Endothelial cell of umbilical vein (primary cell): ENCODE measurements at regions not wholly inside any gene's neighbourhood (a gene's known extent, or its start where the extent isn't known, plus 50 kb on each side); places are given as distances from the start of the nearest gene placed in this dataset.

ENCODE experiments used
- BruUV-seq: library from RNA; stranded (reverse); fragments of 400-500 nt; replicated peaks from 2 replicates; lab custom pipeline; 2021; lab: Mats Ljungman, UMichigan
- CTCF ChIA-PET: fragments of 300-600, 350-600 bp; sonication (Branson Sonifier 250); formaldehyde crosslinking; loops from one replicate; lab custom pipeline; 2021; ENCODE audit warnings: antibody characterized with exemption, inconsistent platforms; lab: Charles Lee
- POLR2A ChIA-PET: fragments of 300-600, 350-600 bp; sonication (Branson Sonifier 250); formaldehyde crosslinking; loops from one replicate; lab custom pipeline; 2021; ENCODE audit warnings: antibody characterized with exemption, inconsistent platforms; lab: Charles Lee
- DNase-seq: peaks from one replicate; pipeline ENCODE4 v3.0.0-alpha.2; 2011; ENCODE audit warnings: low read depth, low spot score
- FAIRE-seq: peaks from 2 replicates; lab custom pipeline; 2011; peaks lifted over from hg19 to GRCh38; lab: Jason Lieb, UNC
- H2AFZ ChIP-seq: 2 replicates; pipeline ENCODE4 v1.6.0; 2012; ENCODE audit warnings: low read depth, low read length, control low read depth, inconsistent platforms
- H3K27ac ChIP-seq: 2 replicates; pipeline ENCODE4 v1.5.1; 2011; ENCODE audit warnings: low read depth, mild to moderate bottlenecking, control low read depth, low read length, moderate library complexity; ENCODE audit not compliant: insufficient read depth
- H3K27me3 ChIP-seq, 2 experiments: 2 replicates each; pipeline versions ENCODE4 v1.6.0 to v1.6.1; 2011; ENCODE audit warnings: low read length in 2 of 2, mixed read lengths in 1 of 2; ENCODE audit not compliant: control insufficient read depth in 2 of 2, insufficient read depth in 2 of 2
- H3K36me3 ChIP-seq, 2 experiments: 2 replicates in 1 of 2; 3 replicates in 1 of 2; pipeline ENCODE4 v1.5.1; 2011; ENCODE audit warnings: low read length in 2 of 2, mild to moderate bottlenecking in 1 of 2, moderate library complexity in 1 of 2; ENCODE audit not compliant: control insufficient read depth in 2 of 2, insufficient read depth in 2 of 2; ENCODE audit errors: extremely low read depth in 1 of 2
- H3K4me1 ChIP-seq: 3 replicates; pipeline ENCODE4 v1.5.1; 2011; ENCODE audit warnings: mild to moderate bottlenecking, low read length; ENCODE audit not compliant: control insufficient read depth, insufficient read depth; ENCODE audit errors: extremely low read depth
- H3K4me2 ChIP-seq: 2 replicates; pipeline ENCODE4 v1.6.1; 2011; ENCODE audit warnings: low read length, control low read depth, mixed read lengths; ENCODE audit not compliant: insufficient read depth
- H3K4me3 ChIP-seq, 3 experiments: fragments of 200-600 bp in 1 of 3; sonication (generic), shearing (Covaris generic) in 1 of 3; replicated peaks in 1 of 3; 2 replicates each; pipeline ENCODE4 v1.5.1; 2011 to 2016; ENCODE audit warnings: control low read depth in 3 of 3, low read length in 3 of 3, mild to moderate bottlenecking in 2 of 3, inconsistent platforms in 1 of 3, low read depth in 1 of 3, moderate library complexity in 1 of 3; ENCODE audit not compliant: insufficient read depth in 1 of 3
- H3K79me2 ChIP-seq: 2 replicates; pipeline ENCODE4 v1.6.0; 2012; ENCODE audit warnings: low read length, inconsistent platforms; ENCODE audit not compliant: control insufficient read depth, insufficient read depth
- H3K9ac ChIP-seq: replicated peaks from 2 replicates; pipeline ENCODE3; 2011; ENCODE audit warnings: low read length, control low read depth; ENCODE audit not compliant: insufficient read depth; ENCODE audit errors: extremely low read depth
- H3K9me1 ChIP-seq: replicated peaks from 3 replicates; pipeline ENCODE4 v1.6.0; 2011; ENCODE audit warnings: mild to moderate bottlenecking, low read length; ENCODE audit not compliant: control insufficient read depth, insufficient read depth; ENCODE audit errors: extremely low read depth
- H3K9me3 ChIP-seq: replicated peaks from 2 replicates; pipeline ENCODE4 v1.5.1; 2012; ENCODE audit warnings: low read length, inconsistent platforms; ENCODE audit not compliant: control insufficient read depth, insufficient read depth
- H4K20me1 ChIP-seq: replicated peaks from 2 replicates; pipeline ENCODE3; 2011; ENCODE audit warnings: mild to moderate bottlenecking, low read length; ENCODE audit not compliant: control insufficient read depth, insufficient read depth; ENCODE audit errors: extremely low read depth
- EZH2 ChIP-seq: IDR thresholded peaks from 2 replicates; pipeline ENCODE4 v1.6.1; 2012; ENCODE audit warnings: borderline replicate concordance, low read depth, mild to moderate bottlenecking, moderate library complexity, low read length, inconsistent platforms; ENCODE audit not compliant: severe bottlenecking
- FOS ChIP-seq: IDR thresholded peaks from 2 replicates; pipeline ENCODE4 v1.6.1; 2011; ENCODE audit warnings: mild to moderate bottlenecking, low read length, moderate library complexity, borderline replicate concordance; ENCODE audit not compliant: insufficient read depth
- GATA2 ChIP-seq: IDR thresholded peaks from 2 replicates; pipeline ENCODE4 v1.7.0; 2011; ENCODE audit warnings: low read depth, mild to moderate bottlenecking, moderate library complexity, mixed read lengths, low read length; ENCODE audit not compliant: insufficient read length, insufficient read depth
- JUN ChIP-seq: IDR thresholded peaks from 2 replicates; pipeline ENCODE4 v1.6.1; 2011; ENCODE audit warnings: borderline replicate concordance, low read depth; ENCODE audit not compliant: insufficient read length, insufficient read depth
- MYC ChIP-seq: IDR thresholded peaks from one replicate; pipeline ENCODE4 v1.6.1; 2011; ENCODE audit warnings: mild to moderate bottlenecking, low read depth, low read length
- POLR2A ChIP-seq: IDR thresholded peaks from 2 replicates; pipeline ENCODE4 v1.6.1; 2012; ENCODE audit warnings: low read depth, mild to moderate bottlenecking, control low read depth, low read length
- POLR2AphosphoS5 ChIP-seq: IDR thresholded peaks from 2 replicates; pipeline ENCODE4 v1.6.1; 2012; ENCODE audit warnings: low read depth, mild to moderate bottlenecking, control low read depth, low read length, moderate library complexity; ENCODE audit not compliant: insufficient read depth
- dilution Hi-C: fragments of 300-500 bp; cut with MboI; formaldehyde crosslinking; loops from one replicate; pipeline ENCODE4 v1.15.0; 2019; ENCODE audit warnings: low sequenced_read_pairs; ENCODE audit not compliant: extremely low pct_ligation_motif_present
- intact Hi-C: fragments of 100-400 bp; cut with micrococcal nuclease; formaldehyde crosslinking; loops from one replicate; pipeline ENCODE4 v1.10.0; 2022
- TF ChIP-seq, protein P1 (sequence below): IDR thresholded peaks from 2 replicates; pipeline ENCODE4 v1.6.1; 2011; ENCODE audit not compliant: insufficient read depth, insufficient read length
- TF ChIP-seq, protein P2 (sequence below), 2 donors: IDR thresholded peaks; 1 replicate in 1 of 2; 2 replicates in 1 of 2; pipeline ENCODE4 v1.5.1; 2011; ENCODE audit warnings: low read length in 2 of 2, mild to moderate bottlenecking in 2 of 2, moderate library complexity in 2 of 2, control low read depth in 1 of 2, inconsistent platforms in 1 of 2, low read depth in 1 of 2; ENCODE audit not compliant: insufficient read depth in 1 of 2; ENCODE audit errors: extremely low read depth in 1 of 2

DNA sequence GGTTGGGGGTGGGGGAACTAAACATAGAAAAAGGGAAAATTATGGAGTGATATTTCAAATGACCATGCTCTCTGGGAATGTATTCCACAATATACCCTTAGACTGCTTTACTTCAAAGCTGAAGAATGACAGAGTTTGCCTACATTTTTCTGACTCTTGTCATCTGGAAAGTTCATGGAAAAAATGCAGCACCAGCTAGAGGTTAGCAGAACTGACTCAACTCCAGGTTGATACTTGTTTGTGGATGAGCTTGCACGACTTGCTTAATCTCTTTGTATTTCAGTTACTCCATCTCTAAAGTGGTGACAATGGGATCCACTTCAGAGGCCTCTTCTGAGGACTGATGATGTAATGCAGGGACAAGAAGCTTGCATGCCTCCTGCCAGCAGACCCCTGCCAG, 824.0 kb upstream of the ID2 start:
- no peak overlapping the region for H2AFZ ChIP-seq
- no peak for FAIRE-seq
- no peak for TF ChIP-seq JUN
- TF ChIP-seq, protein P1, sequence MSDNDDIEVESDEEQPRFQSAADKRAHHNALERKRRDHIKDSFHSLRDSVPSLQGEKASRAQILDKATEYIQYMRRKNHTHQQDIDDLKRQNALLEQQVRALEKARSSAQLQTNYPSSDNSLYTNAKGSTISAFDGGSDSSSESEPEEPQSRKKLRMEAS, result no peak
- TF ChIP-seq FOS, result no peak
- H3K36me3 ChIP-seq, result no peaks in the 10 kb centered on the region
- no peaks in the 10 kb centered on the region for H3K9me3 ChIP-seq
- no peaks in the 10 kb centered on the region for H3K9me1 ChIP-seq
- ChIA-PET CTCF (no interaction called here), POLR2A (no interaction called here)
- H3K9ac ChIP-seq, result no peak overlapping the region
- H4K20me1 ChIP-seq, result no peaks in the 10 kb centered on the region
- dilution Hi-C loops, result no loop called here
- DNase-seq, result no peak
- H3K4me3 ChIP-seq, result no peak overlapping the region
- H3K79me2 ChIP-seq, result no peaks in the 10 kb centered on the region
- BruUV-seq, result no TSS peak
- H3K4me1 ChIP-seq, result no peaks in the 10 kb centered on the region
- no peak overlapping the region for H3K27ac ChIP-seq
- intact Hi-C loops, result no loop called here
- no peaks in the 10 kb centered on the region for H3K27me3 ChIP-seq
- no peak overlapping the region for H3K4me2 ChIP-seq

DNA sequence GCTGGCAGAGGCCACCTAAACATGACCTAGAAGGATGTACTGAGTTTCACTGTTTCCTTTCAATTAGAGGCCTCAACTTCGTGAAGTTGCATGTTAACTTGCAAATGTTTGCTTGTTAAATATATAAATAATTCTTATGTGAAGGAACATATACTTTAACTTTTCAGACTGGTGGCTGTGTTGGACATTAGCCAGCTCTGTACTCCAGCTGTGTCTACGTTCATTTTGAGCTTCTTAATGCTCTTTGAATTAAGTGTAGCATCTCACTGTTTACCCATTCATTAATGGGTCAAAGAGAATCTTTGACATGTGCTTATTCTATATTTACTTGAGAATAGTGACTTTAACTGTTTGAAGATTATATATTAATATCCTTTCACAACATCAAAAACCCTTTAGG, 823.2 kb upstream of the ID2 start:
- Histone ChIP-seq H2AFZ (no peak overlapping the region), H3K27ac (no peak overlapping the region), H3K4me3 (no peak overlapping the region), H3K27me3 (no peaks in the 10 kb centered on the region), H3K4me1 (no peaks in the 10 kb centered on the region), H3K79me2 (no peaks in the 10 kb centered on the region), H3K9ac (no peak overlapping the region), H3K36me3 (no peaks in the 10 kb centered on the region), H3K9me3 (no peaks in the 10 kb centered on the region), H3K9me1 (no peaks in the 10 kb centered on the region), H4K20me1 (no peaks in the 10 kb centered on the region), H3K4me2 (no peak overlapping the region)
- no peak for FAIRE-seq
- ChIA-PET CTCF (no interaction called here), POLR2A (no interaction called here)
- dilution Hi-C loops (no loop called here), intact Hi-C loops (no loop called here)
- TF ChIP-seq GATA2, result no peak
- no peak for TF ChIP-seq POLR2A
- no peak for TF ChIP-seq MYC
- TF ChIP-seq POLR2AphosphoS5, result no peak
- TF ChIP-seq, protein P2, sequence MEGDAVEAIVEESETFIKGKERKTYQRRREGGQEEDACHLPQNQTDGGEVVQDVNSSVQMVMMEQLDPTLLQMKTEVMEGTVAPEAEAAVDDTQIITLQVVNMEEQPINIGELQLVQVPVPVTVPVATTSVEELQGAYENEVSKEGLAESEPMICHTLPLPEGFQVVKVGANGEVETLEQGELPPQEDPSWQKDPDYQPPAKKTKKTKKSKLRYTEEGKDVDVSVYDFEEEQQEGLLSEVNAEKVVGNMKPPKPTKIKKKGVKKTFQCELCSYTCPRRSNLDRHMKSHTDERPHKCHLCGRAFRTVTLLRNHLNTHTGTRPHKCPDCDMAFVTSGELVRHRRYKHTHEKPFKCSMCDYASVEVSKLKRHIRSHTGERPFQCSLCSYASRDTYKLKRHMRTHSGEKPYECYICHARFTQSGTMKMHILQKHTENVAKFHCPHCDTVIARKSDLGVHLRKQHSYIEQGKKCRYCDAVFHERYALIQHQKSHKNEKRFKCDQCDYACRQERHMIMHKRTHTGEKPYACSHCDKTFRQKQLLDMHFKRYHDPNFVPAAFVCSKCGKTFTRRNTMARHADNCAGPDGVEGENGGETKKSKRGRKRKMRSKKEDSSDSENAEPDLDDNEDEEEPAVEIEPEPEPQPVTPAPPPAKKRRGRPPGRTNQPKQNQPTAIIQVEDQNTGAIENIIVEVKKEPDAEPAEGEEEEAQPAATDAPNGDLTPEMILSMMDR (IDR thresholded peaks at IDR 0.05; ENCODE audit: extremely low read depth in 1 of 2, insufficient read depth in 1 of 2, low read depth in 1 of 2, low read length in 2 of 2), result no peak
- TF ChIP-seq, protein P1, result no peak
- no peak for TF ChIP-seq FOS
- no peak for TF ChIP-seq JUN
- TF ChIP-seq EZH2, result no peak
- no TSS peak for BruUV-seq
- no peak for DNase-seq
